NCI-H82 treated with DMSO at 0.1 percent for 48 hours (cell line): ENCODE measurements at regions not wholly inside any gene's neighbourhood (a gene's known extent, or its start where the extent isn't known, plus 50 kb on each side); places are given as distances from the start of the nearest gene placed in this dataset.

ENCODE experiments used
- DNase-seq: peaks from one replicate; lab custom pipeline; 2025; ENCODE audit not compliant: unreplicated experiment; lab: John Stamatoyannopoulos, UW

DNA sequence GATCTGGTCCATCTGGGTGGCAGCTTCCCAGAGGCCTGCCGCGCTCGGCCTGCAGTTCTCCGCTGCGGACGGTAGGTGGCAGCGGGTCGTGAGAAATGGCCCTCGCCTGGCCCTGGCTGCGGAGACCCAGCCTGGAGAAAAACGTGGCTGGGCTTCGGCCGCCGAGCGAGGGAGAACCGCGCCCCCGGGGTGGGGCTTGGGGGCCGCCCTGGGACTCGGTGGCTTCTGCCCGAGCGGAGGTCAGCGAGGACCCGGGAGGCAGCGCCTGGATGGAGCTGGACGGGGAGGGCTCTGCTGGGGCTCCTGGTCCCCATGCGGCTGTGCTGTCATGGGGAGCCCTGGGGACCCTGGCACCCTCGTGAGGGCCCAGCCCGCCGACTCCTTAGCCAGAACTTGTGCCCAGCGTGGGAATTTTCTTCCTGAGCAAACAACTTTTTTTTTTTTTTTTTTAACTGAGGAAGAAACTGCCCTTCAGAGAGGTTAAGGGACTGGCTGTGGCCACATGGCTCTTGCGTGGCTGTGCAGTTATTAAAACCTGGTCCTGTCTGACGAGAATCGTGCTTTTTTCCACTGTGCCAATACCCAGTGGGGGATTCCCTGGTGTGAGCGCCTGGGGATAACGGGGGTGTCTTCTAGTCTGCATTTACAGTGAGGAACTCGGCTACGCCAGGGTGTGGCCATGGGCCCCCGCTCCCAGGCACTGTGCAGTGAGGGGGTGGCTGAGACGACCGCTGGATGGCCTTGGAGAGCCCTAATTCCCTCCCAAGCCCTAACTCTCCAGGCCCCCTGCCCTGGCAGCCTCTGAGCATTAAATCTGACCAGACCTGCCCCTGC is 535.6 kb downstream of the INSC start:
- DNase-seq = peak; percentile 48

DNA sequence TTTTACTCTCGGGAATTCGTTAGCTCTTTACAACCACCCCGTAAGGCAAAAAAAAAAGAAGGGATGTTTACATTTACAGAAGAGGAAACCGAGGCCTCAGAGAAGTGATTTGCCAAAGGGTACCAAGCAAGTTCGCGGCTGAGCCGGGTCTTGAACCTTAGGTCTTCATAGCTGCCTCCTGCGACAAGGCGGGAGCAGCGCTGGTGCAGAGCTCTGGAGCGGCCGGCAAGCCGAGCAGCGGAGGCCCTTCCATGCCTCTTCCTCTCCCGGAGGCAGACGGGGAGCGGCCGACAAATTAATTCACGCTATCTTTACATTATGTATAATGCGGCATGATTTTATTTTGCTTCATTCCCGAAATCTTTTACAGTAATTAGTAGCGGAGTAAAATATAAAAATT is 536.3 kb downstream of the INSC start:
- DNase-seq = no peak

DNA sequence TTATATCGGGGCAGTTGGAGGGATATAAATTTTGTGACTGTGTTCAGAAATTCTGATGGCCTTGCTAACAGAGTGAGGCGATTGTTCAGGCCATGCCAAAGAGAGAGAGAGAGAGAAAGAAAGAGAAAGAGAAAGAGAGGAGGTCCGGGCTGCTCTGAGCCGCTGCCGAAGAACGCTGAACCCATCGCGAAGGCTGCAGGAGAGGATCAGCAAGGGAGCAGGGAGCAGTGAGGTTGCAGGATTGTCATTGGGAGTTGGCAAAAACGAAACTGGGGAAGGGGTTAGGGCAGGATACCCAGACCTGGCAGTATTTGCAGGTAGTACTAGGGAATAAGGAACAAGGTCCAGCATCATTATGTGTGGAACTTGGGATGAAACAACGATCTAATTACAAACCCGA is 537.1 kb downstream of the INSC start:
- no peak for DNase-seq

GRCh38 chr11:15653191-15653710 is 538.5 kb downstream of the INSC start:
- DNase-seq = no peak

- DNase-seq = no peak
Measured at GRCh38 chr11:15654451-15654850, 539.7 kb downstream of the INSC start.

DNA sequence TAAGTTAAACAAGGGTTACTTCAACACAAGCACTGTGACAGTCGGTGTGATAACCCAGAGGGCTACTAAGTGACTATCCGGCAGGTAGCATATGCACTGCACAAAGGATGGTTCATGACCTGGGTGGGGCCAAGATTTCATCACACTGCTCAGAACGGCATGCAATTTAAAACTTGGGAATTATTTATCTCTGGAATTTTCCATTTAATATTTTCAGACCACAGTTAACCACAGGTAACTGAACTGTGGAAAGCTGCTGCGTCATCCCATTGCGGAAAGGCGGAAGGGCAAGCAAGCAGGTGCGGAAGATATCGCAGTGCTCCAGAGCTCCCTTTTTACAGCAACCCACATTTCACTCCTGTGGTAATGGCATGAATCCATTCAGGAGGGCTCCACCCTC is 540.8 kb downstream of the INSC start:
- no peak for DNase-seq

DNA sequence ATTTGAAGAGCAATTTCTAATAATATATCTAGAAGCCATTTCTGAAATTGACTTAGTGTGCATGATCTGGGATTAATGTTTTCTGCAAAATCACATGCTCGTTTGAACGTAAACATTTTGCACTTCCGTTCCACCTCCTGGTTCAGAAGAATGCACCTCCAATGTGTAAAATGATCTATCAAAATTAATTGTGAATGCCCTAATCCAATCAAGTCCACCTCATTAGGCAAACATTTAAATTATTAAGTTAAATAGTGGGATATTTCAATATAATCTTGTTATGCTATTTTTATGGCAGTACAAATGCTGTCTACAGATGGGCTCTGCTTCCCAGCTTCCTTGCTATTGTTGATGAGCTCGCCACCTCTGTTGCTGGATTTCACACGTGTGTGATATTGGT is 542.5 kb downstream of the INSC start:
- DNase-seq = no peak

DNA sequence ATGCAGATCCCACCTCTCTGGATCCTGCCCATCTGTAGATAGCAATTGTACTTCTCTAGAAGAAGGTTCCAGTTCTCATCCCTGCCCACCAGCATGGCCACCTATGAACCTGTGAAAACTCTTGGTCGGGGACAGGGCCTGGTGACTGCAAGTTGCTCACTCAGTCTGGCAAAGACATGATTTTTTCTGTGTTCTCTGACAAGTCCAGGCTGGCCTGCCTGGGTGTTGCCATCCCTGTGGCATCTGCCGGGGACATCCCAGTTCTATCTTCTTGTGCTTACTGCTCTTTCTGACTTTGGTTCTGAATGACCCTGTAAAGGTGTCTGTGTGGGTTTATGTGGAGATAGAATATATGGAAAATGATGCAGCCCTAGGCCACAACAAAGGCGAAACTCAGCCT is 545.8 kb downstream of the INSC start:
- no peak for DNase-seq

GRCh38 chr11:15662285-15662684 is 547.6 kb downstream of the INSC start:
- no peak for DNase-seq

- no peak for DNase-seq
Measured at GRCh38 chr11:15663777-15664218, 549.1 kb downstream of the INSC start.

- no peak for DNase-seq
Measured at GRCh38 chr11:15665368-15665871, 550.7 kb downstream of the INSC start.

DNA sequence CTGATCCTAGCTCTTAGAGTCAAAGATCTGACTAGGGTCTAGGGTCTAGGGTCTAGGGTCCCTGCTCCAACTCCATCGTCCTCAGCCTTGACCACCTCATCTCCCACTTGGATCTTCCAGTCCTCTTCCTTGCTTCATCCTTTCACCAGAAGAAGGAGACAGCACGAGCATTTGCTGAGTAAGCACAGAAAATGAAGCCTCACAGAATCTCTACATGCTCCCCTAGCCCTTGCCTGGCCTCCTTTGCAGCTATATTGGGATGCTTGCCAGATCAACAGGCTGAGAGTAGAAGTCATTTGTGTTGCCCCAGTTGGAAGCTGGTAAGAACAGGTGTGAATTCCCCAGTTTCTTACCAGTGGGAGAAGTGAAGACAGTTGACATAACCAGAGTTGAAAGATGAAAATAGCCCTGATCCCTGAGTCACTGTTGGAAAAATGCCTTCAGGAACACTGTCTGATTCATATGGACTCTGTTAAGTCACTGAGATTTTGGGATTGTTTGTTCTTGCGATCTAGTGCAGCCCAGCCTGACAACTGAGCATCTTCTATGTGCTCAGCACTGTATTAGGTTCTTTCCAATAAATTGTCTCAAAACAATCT is 552.5 kb downstream of the INSC start:
- DNase-seq = no peak

GRCh38 chr11:15668718-15669117 is 554.0 kb downstream of the INSC start:
- DNase-seq = no peak

DNA sequence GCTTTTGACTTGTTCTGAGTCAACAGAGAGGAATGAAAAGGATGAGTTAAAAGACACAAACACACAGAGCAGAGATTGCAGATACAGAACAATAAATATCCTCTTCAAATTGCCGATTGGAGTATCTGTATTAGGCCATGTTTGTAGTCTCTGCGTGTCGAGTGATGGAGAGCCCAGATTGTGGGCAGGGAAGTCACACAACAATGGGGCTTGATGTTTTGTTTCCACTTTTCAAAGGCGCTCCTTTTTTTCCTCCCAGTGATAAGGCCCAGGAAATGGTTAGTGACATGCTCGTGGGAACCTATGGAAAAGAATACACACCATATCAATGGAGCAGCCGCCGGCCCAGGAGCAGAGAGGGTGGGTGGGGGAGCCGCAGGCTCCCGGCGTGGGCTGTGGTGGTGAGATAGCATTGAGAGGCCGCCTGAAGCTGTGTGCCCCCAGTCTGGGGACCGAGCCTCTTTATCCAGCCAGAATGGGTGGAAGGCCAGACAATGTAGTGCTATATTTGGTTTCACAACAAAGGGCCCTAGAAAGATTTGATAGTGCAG is 555.9 kb downstream of the INSC start:
- DNase-seq = no peak

DNA sequence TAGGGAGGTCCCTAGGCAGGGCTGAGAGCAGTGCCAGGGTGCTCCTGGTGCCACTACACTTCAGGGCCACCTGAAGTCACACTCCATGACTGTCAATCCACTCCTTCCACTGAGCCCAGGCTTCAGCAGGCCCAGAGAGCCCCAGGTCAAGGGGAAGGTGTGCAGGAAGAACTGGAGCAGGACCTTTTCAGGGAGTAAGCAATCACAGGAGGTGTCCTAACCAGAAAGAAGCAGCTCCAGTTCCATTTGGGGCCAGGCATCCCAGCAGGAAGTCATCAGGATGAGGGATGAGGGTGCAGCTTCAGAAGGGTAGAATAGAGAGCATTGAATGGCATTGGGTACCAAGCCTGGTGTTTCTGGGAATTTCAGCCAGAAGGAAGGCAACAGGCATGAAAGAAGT is 556.5 kb downstream of the INSC start:
- no peak for DNase-seq

DNA sequence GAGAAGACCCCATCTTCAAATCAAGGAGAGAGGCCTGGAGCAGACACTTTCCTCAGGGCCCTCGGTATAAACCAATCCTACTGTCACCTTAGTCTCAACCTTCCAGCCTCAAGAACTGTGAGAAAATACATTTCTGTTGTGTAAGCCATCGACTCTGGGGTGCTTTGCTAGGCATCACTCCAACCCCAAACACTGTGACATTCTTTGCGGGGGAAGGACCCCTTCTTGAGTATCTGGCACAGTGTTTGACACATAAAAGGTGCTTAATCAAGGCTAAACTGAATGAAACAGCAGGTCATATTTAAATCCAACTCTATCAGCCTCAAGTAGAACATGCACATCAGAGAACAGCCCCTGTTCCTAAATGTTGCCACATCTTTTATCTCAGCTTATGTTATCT is 558.1 kb downstream of the INSC start:
- no peak for DNase-seq

GRCh38 chr11:15673408-15673831 is 558.7 kb downstream of the INSC start:
- no peak for DNase-seq

DNA sequence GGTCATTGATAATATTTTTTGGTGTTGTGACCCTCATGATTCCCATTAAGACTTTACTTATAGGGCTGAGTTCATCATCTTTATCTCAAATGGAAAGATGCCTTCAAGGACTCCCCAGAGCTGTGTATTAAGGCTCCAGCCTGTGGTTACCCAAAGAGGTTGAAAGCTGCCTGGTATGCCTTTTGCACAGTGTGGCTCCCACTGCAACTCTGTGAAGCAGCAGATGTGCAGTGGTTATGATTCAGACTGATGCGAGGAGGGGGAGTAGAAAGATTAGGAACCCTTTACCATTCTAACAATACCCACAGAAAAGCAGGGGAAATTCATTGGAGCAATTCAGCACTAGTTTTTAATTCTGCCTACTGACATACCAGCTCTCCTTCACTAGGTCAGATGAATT is 560.0 kb downstream of the INSC start:
- DNase-seq = no peak

DNA sequence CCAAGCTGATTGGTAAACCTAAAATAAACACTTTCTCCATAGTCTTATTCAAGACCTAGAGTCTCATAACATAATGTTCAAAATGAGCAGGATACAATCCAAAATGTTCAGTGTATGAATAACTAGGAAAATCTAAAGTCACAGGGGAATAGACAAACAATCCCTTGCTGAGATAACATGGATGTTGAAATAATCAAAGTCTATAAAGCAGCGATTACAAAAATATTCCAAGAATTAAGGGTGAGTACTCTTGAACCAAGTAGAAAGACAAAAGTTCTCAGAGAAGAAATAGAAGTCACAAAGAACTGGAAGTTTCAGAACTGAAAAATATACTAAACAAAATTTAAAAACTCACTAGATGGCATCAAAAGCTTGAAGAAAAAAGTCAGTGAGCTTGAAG is 561.0 kb downstream of the INSC start:
- DNase-seq = no peak

DNA sequence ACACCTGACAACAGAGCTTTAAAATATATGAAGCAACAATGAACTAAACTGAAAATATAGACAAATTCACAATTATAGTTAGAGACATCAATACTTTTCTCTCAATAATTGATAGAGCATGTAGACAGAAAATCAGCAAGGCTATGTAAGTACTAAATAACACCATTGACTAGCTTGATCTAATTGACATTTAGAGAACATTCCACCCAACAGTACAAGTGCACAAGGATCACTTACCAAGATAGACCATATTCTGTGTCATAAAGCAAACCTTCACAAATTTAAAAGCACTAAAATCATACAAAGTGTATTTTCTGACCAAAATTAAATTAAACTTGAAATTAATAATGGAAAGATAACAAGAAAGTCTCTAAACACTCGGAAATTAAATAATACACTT is 562.5 kb downstream of the INSC start:
- no peak for DNase-seq

GRCh38 chr11:15683528-15683927 is 568.8 kb downstream of the INSC start:
- no peak for DNase-seq

- DNase-seq = no peak
Measured at GRCh38 chr11:15685306-15685705, 570.6 kb downstream of the INSC start.
